ENCODE measurements at regions not wholly inside any gene's neighbourhood (a gene's known extent, or its start where the extent isn't known, plus 50 kb on each side); places are given as distances from the start of the nearest gene placed in this dataset.
A peak's percentile ranks its signal among the peaks of the same experiment; 100 is the strongest.

DNA sequence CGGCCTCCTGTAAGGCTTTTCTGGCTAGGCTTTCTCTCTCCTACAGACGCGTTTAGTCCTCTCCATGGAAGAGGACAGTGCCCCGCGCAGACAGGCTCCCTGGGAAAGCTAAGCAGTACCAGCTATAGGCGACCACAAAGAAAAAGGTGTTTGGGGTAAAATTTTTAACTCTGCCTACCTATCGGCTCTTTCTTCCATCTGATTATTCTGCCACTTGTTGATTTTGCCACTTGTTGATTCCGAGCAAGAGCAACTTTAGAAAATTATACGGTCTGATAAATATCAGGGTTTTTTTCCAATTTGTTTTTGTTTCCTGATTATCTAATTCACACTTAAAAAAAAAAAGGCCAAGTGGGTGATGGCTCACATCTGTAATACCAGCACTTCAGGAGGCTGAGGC is 1600.5 kb upstream of the TENM3 start:
- 100% methylated on average over 3 of the region's 9 CpGs for WGBS (ENCODE audit: insufficient coverage, low lambda C conversion rate)
- H3K27ac ChIP-seq (ENCODE audit: low read length) = no peak overlapping the region
- H3K9me3 ChIP-seq (ENCODE audit: control insufficient read depth, low read depth, low read length) = no peaks in the 10 kb centered on the region
- H3K36me3 ChIP-seq (ENCODE audit: control insufficient read depth, insufficient read depth, low read length) = no peaks in the 10 kb centered on the region
- no peak overlapping the region for H3K4me3 ChIP-seq (ENCODE audit: low read length)
- no peak for DNase-seq
- peaks cover 2% of the 10 kb centered on the region for H3K27me3 ChIP-seq (ENCODE audit: control insufficient read depth, insufficient read depth, low read length)
- no peaks in the 10 kb centered on the region for H3K4me1 ChIP-seq (ENCODE audit: control insufficient read depth, insufficient read depth, low read length)

DNA sequence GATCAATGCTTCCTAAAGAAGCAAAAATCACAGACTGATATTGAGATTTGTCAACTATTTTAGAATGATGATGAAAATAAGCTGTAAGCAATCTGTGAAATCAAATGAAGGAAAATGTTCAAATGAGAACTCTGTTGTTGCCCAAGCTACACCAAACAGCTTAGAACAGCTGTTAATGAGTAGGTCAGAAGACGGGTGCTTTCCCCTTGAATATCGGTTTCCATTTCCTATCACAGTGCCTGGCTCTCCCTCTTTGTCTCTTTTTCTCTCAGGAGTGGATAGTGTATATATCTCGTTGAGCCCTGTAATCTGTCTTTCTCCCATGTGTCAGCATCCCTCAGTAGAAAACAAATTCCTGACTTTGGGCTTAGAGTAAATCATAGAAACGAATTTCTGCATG is 1592.9 kb upstream of the TENM3 start:
- Histone ChIP-seq H3K9me3 (ENCODE audit: control insufficient read depth, low read depth, low read length) (no peaks in the 10 kb centered on the region), H3K27ac (ENCODE audit: low read length) (no peak overlapping the region), H3K36me3 (ENCODE audit: control insufficient read depth, insufficient read depth, low read length) (no peaks in the 10 kb centered on the region), H3K4me3 (ENCODE audit: low read length) (no peak overlapping the region), H3K27me3 (ENCODE audit: control insufficient read depth, insufficient read depth, low read length) (no peaks in the 10 kb centered on the region), H3K4me1 (ENCODE audit: control insufficient read depth, insufficient read depth, low read length) (no peaks in the 10 kb centered on the region)
- 82% methylated on average over 3 of the region's 4 CpGs for WGBS (ENCODE audit: insufficient coverage, low lambda C conversion rate)
- DNase-seq = no peak

DNA sequence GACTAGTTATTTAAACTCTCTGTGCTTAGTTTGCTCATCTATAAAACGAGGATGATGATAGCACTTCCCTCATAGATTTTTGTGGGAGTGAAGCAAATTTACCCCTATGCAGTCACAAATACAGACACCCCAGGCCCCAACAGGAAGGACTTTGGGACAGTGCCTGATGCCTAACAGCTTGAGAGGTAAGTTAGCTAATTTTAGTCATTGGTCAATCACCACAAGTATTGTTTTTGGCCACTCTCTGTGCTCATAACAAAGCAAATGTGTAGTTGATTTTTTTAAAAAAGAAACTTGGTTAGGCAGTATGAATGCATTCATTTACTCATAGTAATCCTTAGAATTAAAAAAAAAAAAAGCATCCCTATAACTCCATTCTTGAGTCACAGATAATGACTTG is 1590.7 kb upstream of the TENM3 start:
- Histone ChIP-seq H3K27ac (ENCODE audit: low read length) (no peak overlapping the region), H3K27me3 (ENCODE audit: control insufficient read depth, insufficient read depth, low read length) (no peaks in the 10 kb centered on the region), H3K36me3 (ENCODE audit: control insufficient read depth, insufficient read depth, low read length) (no peaks in the 10 kb centered on the region), H3K4me1 (ENCODE audit: control insufficient read depth, insufficient read depth, low read length) (peaks cover 7% of the 10 kb centered on the region), H3K9me3 (ENCODE audit: control insufficient read depth, low read depth, low read length) (no peaks in the 10 kb centered on the region), H3K4me3 (ENCODE audit: low read length) (no peak overlapping the region)
- no CpG with 5 or more reads among the region's 1 CpG for WGBS (ENCODE audit: insufficient coverage, low lambda C conversion rate)
- DNase-seq = no peak

DNA sequence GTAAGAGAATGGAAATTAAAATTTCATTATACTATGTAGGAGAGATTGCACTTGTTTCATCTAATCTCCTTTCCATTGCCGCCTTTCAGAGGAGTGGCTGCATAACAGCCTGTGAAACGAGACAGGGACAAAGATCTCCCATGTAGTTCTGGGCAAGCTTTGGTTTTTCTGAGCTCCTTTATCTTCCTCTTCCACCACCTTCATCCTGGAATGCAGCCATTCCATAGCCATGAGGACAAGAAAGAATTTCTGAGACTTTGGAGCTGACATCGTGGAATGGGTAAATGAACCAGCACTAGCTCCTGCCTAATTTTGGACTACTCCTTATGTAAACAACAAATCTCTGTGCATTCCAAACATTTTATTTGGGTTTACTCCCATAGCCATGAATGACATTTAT is 1587.3 kb upstream of the TENM3 start:
- Histone ChIP-seq H3K36me3 (ENCODE audit: control insufficient read depth, insufficient read depth, low read length) (no peaks in the 10 kb centered on the region), H3K4me1 (ENCODE audit: control insufficient read depth, insufficient read depth, low read length) (peaks cover 7% of the 10 kb centered on the region), H3K4me3 (ENCODE audit: low read length) (no peak overlapping the region), H3K27me3 (ENCODE audit: control insufficient read depth, insufficient read depth, low read length) (no peaks in the 10 kb centered on the region), H3K27ac (ENCODE audit: low read length) (no peak overlapping the region), H3K9me3 (ENCODE audit: control insufficient read depth, low read depth, low read length) (no peaks in the 10 kb centered on the region)
- no CpG with 5 or more reads among the region's 3 CpGs for WGBS (ENCODE audit: insufficient coverage, low lambda C conversion rate)
- no peak for DNase-seq

DNA sequence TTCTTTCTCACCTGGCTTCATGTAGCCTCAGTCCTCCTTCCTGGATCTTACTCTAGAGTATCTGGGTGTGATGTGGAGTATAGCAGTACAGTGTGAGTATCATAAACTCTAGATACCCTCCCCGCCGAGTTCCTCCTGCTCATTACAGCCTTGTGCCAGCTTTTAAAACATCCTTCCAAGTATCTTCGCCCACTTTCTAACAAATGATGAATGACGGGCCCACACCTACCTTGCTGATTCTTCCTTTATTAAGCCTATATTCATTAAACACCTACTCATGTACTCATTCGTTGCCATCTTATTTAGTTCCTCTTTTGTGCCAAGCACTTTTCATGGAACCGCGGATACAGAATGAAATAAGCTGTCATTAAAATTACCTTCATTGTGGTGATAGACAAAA is 1585.3 kb upstream of the TENM3 start:
- Histone ChIP-seq H3K4me1 (ENCODE audit: control insufficient read depth, insufficient read depth, low read length) (peaks cover 7% of the 10 kb centered on the region), H3K27ac (ENCODE audit: low read length) (no peak overlapping the region), H3K4me3 (ENCODE audit: low read length) (no peak overlapping the region), H3K36me3 (ENCODE audit: control insufficient read depth, insufficient read depth, low read length) (no peaks in the 10 kb centered on the region), H3K9me3 (ENCODE audit: control insufficient read depth, low read depth, low read length) (no peaks in the 10 kb centered on the region), H3K27me3 (ENCODE audit: control insufficient read depth, insufficient read depth, low read length) (no peaks in the 10 kb centered on the region)
- no peak for DNase-seq
- WGBS (ENCODE audit: insufficient coverage, low lambda C conversion rate) = 100% methylated on average over 3 of the region's 7 CpGs

DNA sequence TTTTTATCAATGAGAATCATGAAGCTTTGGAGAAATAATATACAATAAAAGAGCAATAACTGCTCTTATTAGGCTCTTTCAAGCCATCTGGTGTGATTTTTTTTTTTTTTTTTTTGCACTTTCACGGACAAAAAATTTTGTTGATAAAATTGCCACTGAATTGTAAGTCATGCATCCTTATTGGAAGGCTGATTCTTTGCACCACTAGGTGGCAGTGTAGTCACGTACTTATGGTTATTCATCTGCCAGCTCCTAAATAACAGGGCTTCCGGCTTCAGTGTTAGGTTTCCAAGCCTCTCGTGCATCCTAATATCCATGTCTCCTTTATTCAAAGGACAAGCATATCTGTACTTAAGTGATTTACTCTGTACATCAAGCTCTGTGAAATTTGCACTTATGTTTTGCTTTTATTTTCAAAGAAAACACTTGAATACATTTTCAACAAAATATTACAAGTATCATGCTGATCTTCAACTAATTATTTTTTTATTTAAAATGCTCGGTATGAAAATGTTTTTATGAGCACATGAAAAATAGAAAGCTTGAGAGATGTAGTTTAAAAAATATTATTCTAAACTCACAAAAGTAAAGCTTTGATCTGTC is 1578.3 kb upstream of the TENM3 start:
- 85% methylated on average over 1 of the region's 5 CpGs for WGBS (ENCODE audit: insufficient coverage, low lambda C conversion rate)
- H3K27me3 ChIP-seq (ENCODE audit: control insufficient read depth, insufficient read depth, low read length) = no peaks in the 10 kb centered on the region

DNA sequence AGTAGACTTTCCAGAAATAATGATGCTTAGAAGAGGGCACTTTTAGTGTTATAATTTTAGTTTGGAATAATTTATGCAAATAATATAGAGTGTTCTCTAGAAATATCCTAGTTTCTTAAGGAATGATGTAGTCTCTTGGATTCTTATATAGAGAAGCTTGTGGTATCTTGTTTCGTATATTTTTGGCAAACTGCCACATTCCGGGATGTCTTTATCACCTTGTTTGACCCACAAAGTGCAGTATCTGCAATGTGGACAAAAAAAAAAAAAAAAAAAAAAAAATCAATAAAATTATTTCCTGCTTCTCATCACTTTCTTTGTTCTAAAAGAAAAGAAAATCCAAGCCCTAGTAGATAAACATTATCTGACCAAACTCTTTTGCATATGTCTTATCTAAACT is 1577.7 kb upstream of the TENM3 start:
- no peak for DNase-seq
- Histone ChIP-seq H3K9me3 (ENCODE audit: control insufficient read depth, low read depth, low read length) (no peaks in the 10 kb centered on the region), H3K27ac (ENCODE audit: low read length) (no peak overlapping the region), H3K4me3 (ENCODE audit: low read length) (no peak overlapping the region), H3K36me3 (ENCODE audit: control insufficient read depth, insufficient read depth, low read length) (no peaks in the 10 kb centered on the region), H3K27me3 (ENCODE audit: control insufficient read depth, insufficient read depth, low read length) (no peaks in the 10 kb centered on the region), H3K4me1 (ENCODE audit: control insufficient read depth, insufficient read depth, low read length) (no peaks in the 10 kb centered on the region)
- WGBS (ENCODE audit: insufficient coverage, low lambda C conversion rate) = no CpG with 5 or more reads among the region's 2 CpGs

More for the DNA sequence above, 1578.3 kb upstream of the TENM3 start:
- Histone ChIP-seq H3K9me3 (ENCODE audit: control insufficient read depth, low read depth, low read length) (no peaks in the 10 kb centered on the region), H3K4me1 (ENCODE audit: control insufficient read depth, insufficient read depth, low read length) (no peaks in the 10 kb centered on the region), H3K36me3 (ENCODE audit: control insufficient read depth, insufficient read depth, low read length) (no peaks in the 10 kb centered on the region), H3K4me3 (ENCODE audit: low read length) (no peak overlapping the region), H3K27ac (ENCODE audit: low read length) (no peak overlapping the region)
- DNase-seq = peak; percentile 54 to 55

DNA sequence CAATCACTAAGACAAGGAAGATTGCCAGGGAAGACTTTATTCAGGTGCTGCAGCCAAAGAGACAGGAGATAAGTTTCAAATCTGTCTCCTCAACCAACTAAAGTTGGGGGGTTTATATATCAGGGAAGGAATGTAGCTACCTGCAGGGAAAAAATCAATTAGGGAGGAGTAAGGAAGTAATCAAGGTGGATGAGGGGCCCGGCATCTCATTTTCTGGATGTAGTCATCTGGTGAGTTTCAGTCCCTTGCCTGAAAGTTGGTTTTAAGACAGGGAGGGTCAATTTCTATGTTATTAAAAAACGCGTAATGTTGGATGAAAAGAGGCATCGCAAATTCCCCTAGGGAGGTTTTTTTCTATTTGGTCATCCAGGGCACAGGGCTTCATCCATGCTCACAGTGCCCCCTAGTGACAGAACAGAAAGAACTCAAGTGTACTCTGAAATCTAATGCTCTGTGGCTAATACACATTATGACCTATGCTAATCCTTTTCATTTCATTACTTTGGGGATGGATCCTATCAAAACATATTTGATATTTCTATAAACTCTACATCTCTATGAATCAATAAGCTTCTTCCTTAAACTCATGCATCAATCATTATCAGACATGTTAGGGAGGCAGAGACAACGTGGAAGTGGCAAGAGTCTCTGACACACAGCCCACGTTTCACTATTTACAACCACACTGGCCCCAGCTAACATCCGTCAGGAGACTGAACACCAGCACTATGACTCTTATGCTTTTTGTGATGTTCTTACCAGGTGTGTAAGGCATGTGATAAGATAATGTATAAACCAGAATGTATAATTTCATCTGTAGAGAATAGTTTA is 1577.0 kb upstream of the TENM3 start:
- no peaks in the 10 kb centered on the region for H3K9me3 ChIP-seq (ENCODE audit: control insufficient read depth, low read depth, low read length)
- H3K27ac ChIP-seq (ENCODE audit: low read length) = no peak overlapping the region
- H3K27me3 ChIP-seq (ENCODE audit: control insufficient read depth, insufficient read depth, low read length) = no peaks in the 10 kb centered on the region
- H3K4me1 ChIP-seq (ENCODE audit: control insufficient read depth, insufficient read depth, low read length) = no peaks in the 10 kb centered on the region
- no peaks in the 10 kb centered on the region for H3K36me3 ChIP-seq (ENCODE audit: control insufficient read depth, insufficient read depth, low read length)
- no CpG with 5 or more reads among the region's 7 CpGs for WGBS (ENCODE audit: insufficient coverage, low lambda C conversion rate)
- DNase-seq = peak; percentile 30 to 33
- H3K4me3 ChIP-seq (ENCODE audit: low read length) = no peak overlapping the region

DNA sequence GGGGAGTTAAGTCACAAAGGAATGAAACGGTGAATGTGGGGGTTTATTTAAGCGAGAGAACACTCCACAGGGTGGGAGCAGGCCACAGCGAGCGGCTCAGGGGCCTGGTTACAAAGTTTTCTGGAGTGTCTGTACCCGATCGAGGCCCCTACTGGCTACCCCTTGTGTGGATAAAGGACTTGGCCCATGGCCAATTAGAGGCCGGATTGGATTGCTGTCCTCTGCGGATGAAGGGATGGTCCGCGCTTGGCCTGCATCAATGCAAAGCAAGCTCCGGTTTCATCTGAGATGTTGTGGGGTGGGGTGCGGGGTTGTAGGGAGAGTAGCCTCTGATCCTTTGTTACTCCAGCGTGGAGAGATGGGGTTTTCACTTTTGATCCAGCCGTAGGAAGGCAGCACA is 1574.5 kb upstream of the TENM3 start:
- no peaks in the 10 kb centered on the region for H3K27me3 ChIP-seq (ENCODE audit: control insufficient read depth, insufficient read depth, low read length)
- 100% methylated on average over 1 of the region's 14 CpGs for WGBS (ENCODE audit: insufficient coverage, low lambda C conversion rate)
- H3K36me3 ChIP-seq (ENCODE audit: control insufficient read depth, insufficient read depth, low read length) = no peaks in the 10 kb centered on the region
- H3K9me3 ChIP-seq (ENCODE audit: control insufficient read depth, low read depth, low read length) = no peaks in the 10 kb centered on the region
- no peak for DNase-seq
- no peaks in the 10 kb centered on the region for H3K4me1 ChIP-seq (ENCODE audit: control insufficient read depth, insufficient read depth, low read length)
- H3K4me3 ChIP-seq (ENCODE audit: low read length) = no peak overlapping the region
- no peak overlapping the region for H3K27ac ChIP-seq (ENCODE audit: low read length)

DNA sequence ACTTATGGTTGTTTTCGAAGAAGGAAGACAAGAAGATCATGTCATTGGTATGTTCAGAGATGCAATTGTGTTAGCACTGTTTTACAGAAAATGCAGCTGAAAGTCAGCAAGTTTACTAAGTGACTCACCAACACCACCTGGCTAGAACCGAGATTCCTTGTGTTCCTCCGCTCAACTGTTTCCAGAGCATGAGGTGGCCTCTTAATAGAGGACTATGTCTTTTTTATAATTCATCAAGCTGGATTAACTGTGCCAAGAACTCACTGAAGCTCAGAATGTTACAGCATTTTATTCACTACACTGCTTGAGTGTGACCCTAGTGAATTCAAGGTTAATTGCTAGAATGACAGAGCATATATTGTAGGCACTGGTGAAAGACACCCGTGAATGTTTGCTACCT is 1573.5 kb upstream of the TENM3 start:
- Histone ChIP-seq H3K27ac (ENCODE audit: low read length) (no peak overlapping the region), H3K4me1 (ENCODE audit: control insufficient read depth, insufficient read depth, low read length) (no peaks in the 10 kb centered on the region), H3K27me3 (ENCODE audit: control insufficient read depth, insufficient read depth, low read length) (no peaks in the 10 kb centered on the region), H3K4me3 (ENCODE audit: low read length) (no peak overlapping the region), H3K36me3 (ENCODE audit: control insufficient read depth, insufficient read depth, low read length) (no peaks in the 10 kb centered on the region), H3K9me3 (ENCODE audit: control insufficient read depth, low read depth, low read length) (no peaks in the 10 kb centered on the region)
- no peak for DNase-seq
- WGBS (ENCODE audit: insufficient coverage, low lambda C conversion rate) = 100% methylated on average over 1 of the region's 4 CpGs
